AG04449 (cell line): ENCODE measurements at regions not wholly inside any gene's neighbourhood (a gene's known extent, or its start where the extent isn't known, plus 50 kb on each side); places are given as distances from the start of the nearest gene placed in this dataset.

Experiments
- CTCF ChIA-PET: fragments of 350-600 bp; formaldehyde crosslinking; extraction: SDS; loops from one replicate; lab custom pipeline; 2021; ENCODE audit warnings: antibody characterized with exemption; lab: Yijun Ruan, JAX
- POLR2A ChIA-PET: fragments of 400-600, 350-600 bp; formaldehyde crosslinking; extraction: SDS; loops from one replicate; lab custom pipeline; 2020; ENCODE audit warnings: antibody characterized with exemption, inconsistent platforms; lab: Yijun Ruan, JAX
- DNase-seq: peaks from one replicate; pipeline ENCODE4 v3.0.0-alpha.2; 2010; ENCODE audit warnings: low read depth, low spot score
- H3K4me3 ChIP-seq: 2 replicates; pipeline ENCODE4 v1.5.1; 2011; ENCODE audit warnings: low read depth, mild to moderate bottlenecking, control low read depth, low read length
- CTCF ChIP-seq: IDR thresholded peaks from one replicate; pipeline ENCODE4 v1.5.1; 2011; ENCODE audit warnings: mild to moderate bottlenecking, moderate library complexity, low read length, control low read depth, inconsistent platforms; ENCODE audit not compliant: insufficient read depth; ENCODE audit errors: missing control alignments

DNA sequence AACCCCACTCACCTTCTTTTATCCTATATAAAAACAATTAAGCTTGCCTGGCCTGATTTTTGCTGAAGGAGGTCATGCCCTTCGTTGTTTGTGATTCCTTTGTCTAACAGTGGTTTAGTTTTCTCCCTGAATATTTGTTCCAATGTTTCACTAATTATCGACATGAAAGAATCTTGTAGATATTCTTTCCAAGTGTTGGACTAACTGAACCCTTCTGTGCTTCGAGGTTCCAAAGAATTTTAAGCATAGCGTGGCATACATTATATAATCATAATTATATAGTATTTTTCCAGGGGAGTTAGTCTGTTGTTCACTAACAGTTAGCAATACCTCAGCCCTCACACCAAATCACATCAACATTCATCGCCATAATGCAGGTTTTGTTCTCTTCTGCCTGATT lies 418.9 kb upstream of the ADGRL2 start:
- ChIA-PET CTCF (no interaction called here), POLR2A (no interaction called here)

GRCh38 chr1:81380436-81380835 lies 420.3 kb upstream of the ADGRL2 start:
- POLR2A ChIA-PET, result no interaction called here
- CTCF ChIA-PET, result no interaction called here
- DNase-seq, result no peak
- H3K4me3 ChIP-seq, result no peak overlapping the region
- no peak for TF ChIP-seq CTCF

More for the DNA sequence above, 418.9 kb upstream of the ADGRL2 start:
- H3K4me3 ChIP-seq, result no peak overlapping the region
- no peak for TF ChIP-seq CTCF
- no peak for DNase-seq

DNA sequence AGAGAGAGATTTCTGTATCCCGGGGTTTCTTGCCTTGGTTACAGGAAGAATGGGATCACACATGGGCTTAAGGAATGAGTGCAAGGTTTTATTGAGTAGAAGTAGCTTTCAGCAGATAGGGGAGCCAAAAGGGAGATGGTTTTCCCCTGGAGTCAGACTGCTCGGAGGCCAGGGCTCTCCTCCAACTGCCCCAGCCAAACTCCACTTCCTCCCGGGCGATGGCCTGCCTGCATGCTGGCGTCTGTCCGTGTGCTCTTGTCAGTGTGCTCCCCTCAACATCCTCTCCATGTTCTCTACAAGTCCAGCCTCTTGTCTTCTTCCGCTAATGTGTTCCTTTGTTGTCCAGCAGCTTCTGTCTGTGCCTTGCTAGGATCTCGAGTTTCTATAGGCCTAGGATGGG lies 421.3 kb upstream of the ADGRL2 start:
- ChIA-PET CTCF (no interaction called here), POLR2A (no interaction called here)
- no peak for DNase-seq
- H3K4me3 ChIP-seq, result no peak overlapping the region
- no peak for TF ChIP-seq CTCF

GRCh38 chr1:81377406-81377805 lies 423.3 kb upstream of the ADGRL2 start:
- no peak for TF ChIP-seq CTCF
- CTCF ChIA-PET, result no interaction called here
- DNase-seq, result no peak
- POLR2A ChIA-PET, result no interaction called here
- no peak overlapping the region for H3K4me3 ChIP-seq

- ChIA-PET POLR2A (no interaction called here), CTCF (no interaction called here)
- no peak overlapping the region for H3K4me3 ChIP-seq
- no peak for DNase-seq
- TF ChIP-seq CTCF, result no peak
Measured at GRCh38 chr1:81375884-81376548, 424.7 kb upstream of the ADGRL2 start.

DNA sequence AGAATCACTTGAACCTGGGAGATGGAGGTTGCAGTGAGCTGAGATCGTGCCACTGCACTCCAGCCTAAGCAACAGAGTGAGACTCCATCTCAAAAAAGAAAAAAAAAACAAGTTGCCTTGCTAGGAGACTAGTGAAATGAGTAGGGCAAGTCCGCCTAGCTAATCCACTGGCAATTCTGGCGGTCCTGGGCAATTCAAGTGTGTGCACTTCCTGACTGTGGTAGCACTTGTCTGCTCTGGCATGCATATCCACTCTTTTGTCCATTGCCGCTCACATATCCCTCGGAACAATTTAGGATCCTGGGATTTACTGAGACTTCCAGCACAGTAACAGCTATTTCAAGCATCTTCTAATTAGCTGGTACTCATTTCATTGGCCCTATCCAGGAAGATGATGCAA lies 426.3 kb upstream of the ADGRL2 start:
- no peak for TF ChIP-seq CTCF
- ChIA-PET POLR2A (no interaction called here), CTCF (no interaction called here)

More for the DNA sequence above, 426.3 kb upstream of the ADGRL2 start:
- no peak overlapping the region for H3K4me3 ChIP-seq
- no peak for DNase-seq
